ENCODE measurements at regions not wholly inside any gene's neighbourhood (a gene's known extent, or its start where the extent isn't known, plus 50 kb on each side); places are given as distances from the start of the nearest gene placed in this dataset.
"Not testable (repeated sequence)": the region's sequence is repeated elsewhere in the genome, so short reads cannot be mapped to it uniquely, and the experiment has no call there.

DNA sequence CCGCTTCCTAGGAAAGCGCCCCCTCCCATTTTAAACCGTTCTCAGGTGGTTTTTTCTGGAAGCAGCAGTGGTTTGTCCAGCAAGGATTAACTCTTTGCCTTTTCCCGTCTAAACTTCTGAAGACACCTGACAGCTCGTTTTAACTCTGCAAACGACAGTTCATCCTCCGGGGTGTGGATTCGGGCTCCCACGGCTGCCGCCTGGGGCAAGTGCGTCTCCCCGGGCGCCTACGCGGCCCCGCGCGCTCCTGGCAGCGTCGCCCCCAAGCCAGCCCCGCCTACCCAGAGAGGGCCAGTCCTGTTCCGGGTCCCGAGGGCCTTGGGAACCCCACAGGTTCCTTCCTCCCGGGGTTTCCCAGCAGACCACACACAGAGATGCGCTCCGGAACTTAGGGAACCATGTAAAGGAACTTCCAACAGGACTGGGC lies 54.4 kb downstream of the PRR18 start:
- DNase-seq (ENCODE audit: low read depth): no peak

DNA sequence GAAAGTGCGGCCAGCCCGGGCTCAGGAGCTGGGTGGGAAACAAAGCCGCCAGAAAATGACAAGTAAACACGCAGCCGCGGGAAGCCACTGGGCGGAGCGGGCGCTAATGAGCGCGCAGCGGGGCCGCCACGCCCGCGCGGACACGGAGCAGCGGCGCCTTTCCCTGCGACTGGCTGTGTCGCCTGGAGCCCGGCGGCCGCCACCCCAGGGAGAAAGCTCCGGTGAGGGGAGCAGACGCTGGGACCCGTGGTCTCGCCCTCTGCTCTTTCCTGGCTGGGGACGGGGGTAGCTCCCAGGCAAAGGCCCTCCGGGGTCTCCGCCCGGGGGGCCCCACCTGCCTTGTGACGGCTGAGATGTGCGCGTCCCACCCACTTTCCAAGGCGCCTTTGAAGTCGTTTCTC lies 54.9 kb downstream of the PRR18 start:
- no peak for DNase-seq (ENCODE audit: low read depth)

- no peak for DNase-seq (ENCODE audit: low read depth)
These were observed 55.6 kb downstream of the PRR18 start for GRCh38 chr6:166252601-166253000.

DNA sequence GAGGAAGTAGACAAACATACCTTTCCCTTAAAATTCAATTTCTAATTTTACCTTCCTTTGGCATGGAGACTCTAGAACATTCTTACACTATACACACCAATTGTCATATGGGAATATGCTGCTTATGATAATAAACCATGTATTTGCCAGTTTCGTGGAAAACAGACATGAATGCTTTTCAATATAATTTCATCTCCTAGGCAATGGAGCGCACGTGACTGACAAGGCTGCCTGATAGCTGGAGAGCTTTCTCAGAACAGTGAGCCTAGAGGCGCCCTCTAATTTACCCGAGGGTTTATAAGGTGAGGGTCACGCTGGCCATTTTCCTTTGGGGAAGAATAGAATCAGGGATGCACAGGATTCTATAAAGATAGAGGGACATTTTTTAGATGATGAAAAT lies 56.5 kb downstream of the PRR18 start:
- DNase-seq (ENCODE audit: low read depth): no peak

GRCh38 chr6:166251211-166251610 lies 57.0 kb downstream of the PRR18 start:
- no peak for DNase-seq (ENCODE audit: low read depth)

GRCh38 chr6:166249061-166249785 lies 59.0 kb downstream of the PRR18 start:
- DNase-seq (ENCODE audit: low read depth): not testable (repeated sequence)

DNA sequence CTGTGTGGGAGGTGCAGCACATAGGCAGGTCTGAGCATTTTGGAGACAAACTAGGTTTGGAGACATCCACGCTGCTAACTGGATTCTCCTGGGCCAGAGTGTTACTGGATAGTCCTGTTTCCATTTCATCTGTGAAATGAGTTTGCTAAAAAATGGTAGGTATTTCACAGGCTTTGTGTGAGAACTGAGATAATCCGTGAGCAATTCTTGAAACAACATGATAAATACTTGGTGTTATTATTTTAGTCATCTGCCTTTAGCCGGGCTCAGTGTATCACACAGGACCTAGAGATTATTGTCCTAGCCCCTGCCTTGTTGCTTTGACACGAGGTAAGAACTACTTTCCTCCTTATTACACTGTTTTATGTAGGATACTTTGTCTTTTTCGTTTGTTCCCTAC lies 63.0 kb downstream of the PRR18 start:
- DNase-seq (ENCODE audit: low read depth): no peak

GRCh38 chr6:166244353-166245045 lies 63.7 kb downstream of the PRR18 start:
- DNase-seq (ENCODE audit: low read depth): no peak

GRCh38 chr6:166242888-166243287 lies 65.3 kb downstream of the PRR18 start:
- no peak for DNase-seq (ENCODE audit: low read depth)

GRCh38 chr6:166241974-166242373 lies 66.2 kb downstream of the PRR18 start:
- no peak for DNase-seq (ENCODE audit: low read depth)

DNA sequence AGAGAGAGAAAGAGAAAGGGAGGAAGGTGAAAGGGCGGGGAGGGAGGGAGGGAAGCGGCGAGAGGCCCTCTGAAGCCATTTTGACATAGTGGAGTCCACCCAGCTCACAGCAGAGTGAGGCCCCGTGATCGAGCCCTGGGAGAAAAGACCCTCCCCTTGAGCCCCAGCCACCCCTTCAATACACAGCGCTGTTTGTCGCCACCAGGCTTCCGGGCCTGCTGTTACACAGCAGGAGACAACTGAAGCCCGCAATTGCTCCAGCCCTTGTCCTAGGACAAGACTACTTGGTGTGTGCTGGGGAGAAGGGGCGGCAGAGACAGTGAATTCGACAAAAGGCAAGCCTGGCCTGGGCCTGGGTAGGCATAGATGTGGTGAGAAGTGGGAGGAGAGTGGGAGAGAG lies 67.3 kb downstream of the PRR18 start:
- DNase-seq (ENCODE audit: low read depth): no peak

DNA sequence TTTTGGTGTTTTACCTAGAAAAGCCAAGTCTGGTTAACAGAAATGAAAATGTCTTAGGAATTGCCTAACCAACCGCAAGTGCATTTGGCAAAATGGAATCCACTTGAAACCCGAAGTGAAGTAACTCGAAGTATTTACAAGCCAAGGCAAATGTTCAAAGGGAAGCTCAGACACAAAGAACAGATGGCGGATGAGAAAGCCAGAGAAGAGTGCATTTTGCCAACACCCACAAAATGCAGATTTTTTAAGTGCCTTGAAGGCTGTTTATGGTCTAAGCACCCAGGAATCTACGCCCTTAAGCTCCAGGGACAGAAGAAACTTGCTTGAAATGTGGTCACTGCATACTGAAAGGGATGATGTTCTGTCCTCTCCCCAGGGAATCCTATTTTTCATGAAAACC lies 70.0 kb upstream of the TBXT start:
- no peak for DNase-seq (ENCODE audit: low read depth)

DNA sequence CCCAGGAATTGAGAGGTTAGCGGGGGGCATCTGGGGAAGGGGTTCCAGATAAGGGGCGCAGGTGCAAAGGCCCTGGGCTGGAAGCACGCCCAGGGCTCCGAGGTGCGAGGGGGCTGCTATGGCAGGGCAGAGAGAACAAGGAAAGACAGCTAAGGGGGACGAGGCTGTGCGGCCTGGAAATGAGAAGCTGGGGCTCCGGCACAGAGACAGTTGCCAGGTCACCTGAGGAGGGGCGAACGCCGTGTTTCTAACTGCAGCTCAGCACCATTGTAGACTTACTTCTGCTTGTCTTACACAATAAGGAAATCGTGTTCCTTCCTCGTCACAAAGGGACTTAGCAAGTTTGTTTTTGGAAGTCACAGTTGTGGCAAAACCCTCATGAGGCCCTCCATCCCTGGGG lies 68.9 kb upstream of the TBXT start:
- no peak for DNase-seq (ENCODE audit: low read depth)

DNA sequence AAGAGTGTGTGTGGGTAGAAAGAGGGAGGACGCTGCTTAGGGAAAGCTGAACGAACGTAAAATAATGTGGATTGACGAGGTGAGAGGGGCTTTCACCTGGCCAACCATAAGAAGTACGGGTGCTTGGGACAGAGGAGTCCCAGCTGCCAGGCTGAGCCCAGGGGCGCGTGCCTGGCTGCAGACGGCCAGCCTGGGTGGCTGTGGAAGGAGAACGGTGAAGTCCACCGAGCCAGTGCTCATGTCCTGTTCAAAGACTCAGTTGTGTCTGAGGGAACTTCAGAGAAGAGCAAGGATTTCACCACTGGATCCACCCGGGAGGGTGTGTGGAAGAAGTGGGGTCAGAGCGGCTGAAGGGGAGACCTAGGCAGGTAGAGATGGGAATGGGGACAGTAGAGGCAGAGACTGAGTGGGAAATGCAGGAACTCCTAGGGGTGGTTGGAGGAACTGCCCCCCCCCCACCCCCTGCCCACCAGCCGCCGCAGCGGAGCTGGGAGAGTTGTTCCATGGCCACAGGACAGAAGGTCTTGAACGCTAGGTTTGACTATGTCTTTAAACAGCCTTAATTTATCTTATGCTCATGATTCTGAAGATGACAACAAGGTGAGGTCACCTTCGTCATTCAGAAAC lies 68.1 kb upstream of the TBXT start:
- DNase-seq (ENCODE audit: low read depth): no peak

- DNase-seq (ENCODE audit: low read depth): not testable (repeated sequence)
These were observed 63.5 kb upstream of the TBXT start for GRCh38 chr6:166231181-166231580.

- DNase-seq (ENCODE audit: low read depth): no peak
These were observed 61.3 kb upstream of the TBXT start for GRCh38 chr6:166228839-166229528.

- no peak for DNase-seq (ENCODE audit: low read depth)
These were observed 60.8 kb upstream of the TBXT start for GRCh38 chr6:166228425-166228824.

- DNase-seq (ENCODE audit: low read depth): peak; percentile 17
These were observed 55.4 kb upstream of the TBXT start for GRCh38 chr6:166223079-166223478.

GRCh38 chr6:166222631-166223030 lies 55.0 kb upstream of the TBXT start:
- DNase-seq (ENCODE audit: low read depth): no peak

DNA sequence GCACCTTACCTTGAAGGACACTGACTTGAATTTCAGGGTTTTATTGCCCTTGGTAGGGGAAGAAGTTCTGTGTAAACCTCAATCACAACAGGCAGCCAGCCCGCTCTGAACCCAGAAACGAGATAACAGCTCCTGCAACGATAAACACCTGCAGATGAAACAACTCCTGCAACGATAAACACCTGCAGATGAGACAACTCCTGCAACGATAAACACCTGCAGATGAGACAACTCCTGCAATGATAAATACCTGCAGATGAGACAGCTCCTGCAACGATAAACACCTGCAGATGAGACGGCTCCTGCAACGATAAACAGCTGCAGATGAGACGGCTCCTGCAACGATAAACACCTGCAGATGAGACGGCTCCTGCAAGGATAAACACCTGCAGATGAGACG lies 54.0 kb upstream of the TBXT start:
- no peak for DNase-seq (ENCODE audit: low read depth)

DNA sequence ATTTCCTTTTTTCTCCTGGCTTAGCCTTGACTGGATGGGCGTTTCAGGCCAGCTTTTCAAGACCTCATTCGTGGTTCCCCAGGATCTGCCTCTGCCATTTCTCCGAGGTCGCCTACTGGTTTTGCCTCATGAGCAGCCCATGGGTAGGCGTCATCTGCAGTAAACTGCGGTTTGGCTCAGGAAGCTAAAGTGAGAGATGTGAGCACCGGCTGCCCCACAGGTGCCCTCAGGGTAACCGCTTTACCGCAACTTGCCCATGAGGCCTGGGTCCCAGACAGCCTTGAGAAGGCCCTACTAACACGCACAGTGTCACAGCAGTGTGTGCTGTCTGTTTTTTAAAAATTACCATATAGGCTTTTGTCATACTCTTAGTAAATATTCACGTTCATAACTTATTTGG lies 53.4 kb upstream of the TBXT start:
- DNase-seq (ENCODE audit: low read depth): no peak

All from CMK (cell line).